OCI-LY3 (cell line): ENCODE measurements at regions not wholly inside any gene's neighbourhood (a gene's known extent, or its start where the extent isn't known, plus 50 kb on each side); places are given as distances from the start of the nearest gene placed in this dataset.

Experiments used
- H2AFZ ChIP-seq: fragments of 200-600, 300-600 bp; shearing (Covaris generic); 2 replicates; pipeline ENCODE4 v1.6.0; 2014; ENCODE audit warnings: antibody characterized with exemption, low read depth, low read length
- H3K27ac ChIP-seq: fragments of 200-600, 300-600 bp; sonication (generic); 2 replicates; pipeline ENCODE4 v1.5.1; 2014; ENCODE audit warnings: mild to moderate bottlenecking, low read length, moderate library complexity, mixed read lengths
- H3K27me3 ChIP-seq: fragments of 200-600, 300-600 bp; sonication (generic); 2 replicates; pipeline ENCODE4 v1.6.1; 2014; ENCODE audit warnings: low read depth, low read length, mixed read lengths
- H3K36me3 ChIP-seq: fragments of 200-600, 300-600 bp; sonication (generic); replicated peaks from 2 replicates; pipeline ENCODE3; 2014; ENCODE audit warnings: low read depth, low read length, mixed read lengths
- H3K4me1 ChIP-seq: fragments of 300-600, 200-600 bp; sonication (generic); 2 replicates; pipeline ENCODE4 v1.6.1; 2014; ENCODE audit warnings: low read length, mixed read lengths
- H3K4me2 ChIP-seq: fragments of 200-600, 300-600 bp; sonication (generic); 2 replicates; pipeline ENCODE4 v1.6.1; 2014; ENCODE audit warnings: low read length, mixed read lengths
- H3K4me3 ChIP-seq: fragments of 300-600, 200-600 bp; sonication (generic); 2 replicates; pipeline ENCODE4 v1.5.1; 2014; ENCODE audit warnings: antibody characterized with exemption, mild to moderate bottlenecking, low read length, moderate library complexity
- H3K79me2 ChIP-seq: fragments of 300-600, 200-600 bp; shearing (Covaris generic); 2 replicates; pipeline ENCODE4 v1.6.1; 2014; ENCODE audit warnings: mild to moderate bottlenecking, low read length, mixed read lengths
- H3K9ac ChIP-seq: fragments of 300-600, 200-600 bp; shearing (Covaris generic); 2 replicates; pipeline ENCODE4 v1.6.0; 2014; ENCODE audit warnings: mild to moderate bottlenecking, low read length, moderate library complexity
- H3K9me3 ChIP-seq: fragments of 200-600, 300-600 bp; shearing (Covaris generic); 2 replicates; pipeline ENCODE4 v1.6.1; 2014; ENCODE audit warnings: low read length, mixed read lengths; ENCODE audit not compliant: insufficient read depth
- H4K20me1 ChIP-seq: fragments of 200-600, 300-600 bp; sonication (generic); 2 replicates; pipeline ENCODE4 v1.6.1; 2016; ENCODE audit warnings: low read length, mixed read lengths; ENCODE audit not compliant: insufficient read depth
- EZH2phosphoT487 ChIP-seq: fragments of 200-600 bp; shearing (Covaris generic); IDR thresholded peaks from 2 replicates; pipeline ENCODE4 v1.6.1; 2018; ENCODE audit warnings: antibody characterized with exemption, mixed run types, low read depth
- TF ChIP-seq, protein P1 (sequence below): fragments of 200-600, 300-600 bp; sonication (generic); IDR thresholded peaks from 2 replicates; pipeline ENCODE4 v1.5.1; 2014; ENCODE audit warnings: antibody characterized with exemption, low read length, low read depth

DNA sequence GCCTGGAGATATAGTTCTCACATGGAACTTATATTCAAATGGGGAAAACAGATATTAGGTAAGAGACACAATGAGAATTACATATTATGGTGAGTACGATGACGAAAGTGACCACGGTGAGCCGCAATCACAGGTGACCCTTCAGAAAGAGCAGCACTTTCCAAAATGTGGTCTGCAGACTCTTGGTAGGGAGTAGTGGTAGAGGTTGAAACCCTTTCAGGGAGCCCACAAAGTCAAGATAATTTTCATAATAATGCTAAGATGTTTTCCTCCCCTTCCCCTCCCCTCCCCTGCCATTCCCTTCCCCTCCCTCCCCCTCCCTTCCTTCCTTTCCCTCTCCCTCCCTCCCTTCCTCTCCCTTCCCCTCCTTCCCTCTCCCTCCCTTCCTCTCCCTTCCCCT is 83.5 kb upstream of the AKT3 start:
- Histone ChIP-seq H3K9me3 (no peaks in the 10 kb centered on the region), H3K36me3 (no peaks in the 10 kb centered on the region), H3K4me2 (no peak overlapping the region), H4K20me1 (no peaks in the 10 kb centered on the region), H3K4me1 (no peaks in the 10 kb centered on the region), H3K27me3 (peaks cover 12% of the 10 kb centered on the region; the same call in 1 of the 2 replicates), H3K27ac (no peak overlapping the region), H3K9ac (no peak overlapping the region), H2AFZ (no peak overlapping the region), H3K79me2 (no peaks in the 10 kb centered on the region), H3K4me3 (no peak overlapping the region)
- TF ChIP-seq, protein P1, sequence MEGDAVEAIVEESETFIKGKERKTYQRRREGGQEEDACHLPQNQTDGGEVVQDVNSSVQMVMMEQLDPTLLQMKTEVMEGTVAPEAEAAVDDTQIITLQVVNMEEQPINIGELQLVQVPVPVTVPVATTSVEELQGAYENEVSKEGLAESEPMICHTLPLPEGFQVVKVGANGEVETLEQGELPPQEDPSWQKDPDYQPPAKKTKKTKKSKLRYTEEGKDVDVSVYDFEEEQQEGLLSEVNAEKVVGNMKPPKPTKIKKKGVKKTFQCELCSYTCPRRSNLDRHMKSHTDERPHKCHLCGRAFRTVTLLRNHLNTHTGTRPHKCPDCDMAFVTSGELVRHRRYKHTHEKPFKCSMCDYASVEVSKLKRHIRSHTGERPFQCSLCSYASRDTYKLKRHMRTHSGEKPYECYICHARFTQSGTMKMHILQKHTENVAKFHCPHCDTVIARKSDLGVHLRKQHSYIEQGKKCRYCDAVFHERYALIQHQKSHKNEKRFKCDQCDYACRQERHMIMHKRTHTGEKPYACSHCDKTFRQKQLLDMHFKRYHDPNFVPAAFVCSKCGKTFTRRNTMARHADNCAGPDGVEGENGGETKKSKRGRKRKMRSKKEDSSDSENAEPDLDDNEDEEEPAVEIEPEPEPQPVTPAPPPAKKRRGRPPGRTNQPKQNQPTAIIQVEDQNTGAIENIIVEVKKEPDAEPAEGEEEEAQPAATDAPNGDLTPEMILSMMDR: no peak
- TF ChIP-seq EZH2phosphoT487: no peak

DNA sequence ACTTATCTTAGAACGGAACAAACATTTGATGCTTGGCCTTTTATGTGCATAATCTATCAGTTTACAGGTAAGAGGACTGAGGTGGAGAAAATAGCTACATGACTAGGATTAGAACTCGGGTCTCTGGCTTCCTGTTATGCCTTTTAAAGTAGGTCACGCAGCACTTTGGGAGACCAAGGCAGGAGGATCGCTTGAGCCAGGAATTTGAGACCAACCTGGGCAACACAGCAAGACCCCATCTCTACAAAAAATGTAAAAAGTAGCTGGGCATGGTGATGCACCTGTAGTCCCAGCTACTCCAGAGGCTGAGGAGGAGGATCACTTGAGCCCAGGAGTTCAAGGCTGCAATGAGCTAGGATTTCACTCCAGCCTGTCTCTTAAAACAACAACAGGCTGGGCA is 81.9 kb upstream of the AKT3 start:
- TF ChIP-seq, protein P1: no peak
- no peak for TF ChIP-seq EZH2phosphoT487
- Histone ChIP-seq H3K36me3 (no peaks in the 10 kb centered on the region), H2AFZ (no peak overlapping the region), H3K79me2 (no peaks in the 10 kb centered on the region), H3K27me3 (peaks cover 22% of the 10 kb centered on the region), H3K4me2 (no peak overlapping the region), H3K27ac (no peak overlapping the region), H3K9me3 (no peaks in the 10 kb centered on the region), H4K20me1 (no peaks in the 10 kb centered on the region), H3K9ac (no peak overlapping the region), H3K4me3 (no peak overlapping the region), H3K4me1 (no peaks in the 10 kb centered on the region)

DNA sequence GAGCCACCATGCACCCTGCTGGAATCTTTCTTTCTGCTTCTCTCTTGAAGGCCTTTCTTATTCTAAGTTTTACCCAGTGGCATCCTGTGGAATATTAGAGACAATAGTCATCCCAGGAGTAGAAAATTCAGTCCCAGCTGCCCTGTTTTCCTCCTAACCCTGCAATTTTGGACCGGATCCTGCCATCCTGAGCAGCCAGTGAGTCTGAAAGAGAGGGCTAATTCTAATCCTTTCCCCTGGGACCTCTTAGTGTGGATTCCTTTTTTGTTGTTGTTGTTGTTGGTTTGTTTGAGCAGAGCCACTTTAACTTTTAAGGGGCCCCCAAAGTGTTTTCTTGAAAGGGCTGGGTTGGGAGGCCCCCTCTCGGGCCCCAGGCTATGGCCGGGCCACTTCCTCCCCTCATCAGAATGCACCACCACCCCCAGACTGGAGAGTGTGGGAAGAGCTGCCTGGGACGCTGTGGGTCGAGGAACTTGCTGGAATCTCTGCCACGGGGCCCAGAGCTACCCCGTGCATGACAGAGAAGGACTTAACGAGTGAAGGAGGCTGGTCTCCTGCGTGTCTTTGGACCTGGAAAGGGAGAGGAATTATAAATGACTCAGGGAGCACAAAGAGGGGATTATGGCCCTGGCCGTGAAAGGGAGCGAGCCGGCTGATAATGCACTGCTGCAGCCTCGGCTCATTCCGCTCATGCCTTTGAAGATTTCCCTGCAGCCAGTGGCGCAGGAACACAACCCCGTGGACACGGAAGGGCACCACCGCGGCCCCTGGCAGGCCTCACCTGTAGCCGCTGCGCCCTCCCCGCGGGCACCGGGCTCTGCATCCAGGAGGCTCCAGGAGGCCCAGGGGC is 81.0 kb upstream of the AKT3 start:
- peaks cover 21% of the 10 kb centered on the region for H3K27me3 ChIP-seq
- no peak overlapping the region for H3K9ac ChIP-seq
- H3K79me2 ChIP-seq: no peaks in the 10 kb centered on the region
- no peak overlapping the region for H2AFZ ChIP-seq
- no peaks in the 10 kb centered on the region for H3K36me3 ChIP-seq
- no peak overlapping the region for H3K4me3 ChIP-seq
- H4K20me1 ChIP-seq: no peaks in the 10 kb centered on the region
- no peak for TF ChIP-seq EZH2phosphoT487
- TF ChIP-seq, protein P1: no peak
- no peak overlapping the region for H3K4me2 ChIP-seq
- no peaks in the 10 kb centered on the region for H3K9me3 ChIP-seq
- H3K27ac ChIP-seq: no peak overlapping the region
- no peaks in the 10 kb centered on the region for H3K4me1 ChIP-seq

DNA sequence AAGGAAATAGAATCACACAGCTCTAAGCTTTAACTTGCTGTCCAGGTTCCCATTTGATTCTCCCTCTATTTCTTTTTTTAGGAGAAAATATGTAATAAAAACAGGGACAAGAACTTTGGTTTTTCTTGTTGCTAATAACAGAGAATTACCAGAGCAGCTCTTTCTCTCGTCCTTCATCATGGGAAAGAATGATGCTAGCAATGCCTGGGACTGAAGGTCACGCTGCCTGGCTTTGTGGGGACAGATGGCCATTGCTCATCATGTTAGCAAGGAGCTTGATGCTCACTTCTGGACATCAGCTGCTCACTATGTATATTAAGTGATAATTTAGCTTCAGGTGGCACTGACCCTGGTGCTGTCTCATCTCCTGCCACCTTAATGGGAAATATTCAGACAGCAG is 77.3 kb upstream of the AKT3 start:
- no peak overlapping the region for H3K27ac ChIP-seq
- H3K36me3 ChIP-seq: no peaks in the 10 kb centered on the region
- no peak for TF ChIP-seq EZH2phosphoT487
- TF ChIP-seq, protein P1: no peak
- no peak overlapping the region for H3K4me3 ChIP-seq
- H3K4me1 ChIP-seq: no peaks in the 10 kb centered on the region
- no peaks in the 10 kb centered on the region for H3K9me3 ChIP-seq
- H3K27me3 ChIP-seq: peaks cover 37% of the 10 kb centered on the region
- no peaks in the 10 kb centered on the region for H4K20me1 ChIP-seq
- no peak overlapping the region for H2AFZ ChIP-seq
- H3K9ac ChIP-seq: no peak overlapping the region
- H3K4me2 ChIP-seq: no peak overlapping the region
- no peaks in the 10 kb centered on the region for H3K79me2 ChIP-seq
